NCI-H2196 treated with DMSO at 0.1 percent for 48 hours (cell line): ENCODE measurements at regions not wholly inside any gene's neighbourhood (a gene's known extent, or its start where the extent isn't known, plus 50 kb on each side); places are given as distances from the start of the nearest gene placed in this dataset.

ENCODE experiments used
- DNase-seq: peaks from one replicate; lab custom pipeline; 2025; ENCODE audit not compliant: unreplicated experiment; lab: John Stamatoyannopoulos, UW

DNA sequence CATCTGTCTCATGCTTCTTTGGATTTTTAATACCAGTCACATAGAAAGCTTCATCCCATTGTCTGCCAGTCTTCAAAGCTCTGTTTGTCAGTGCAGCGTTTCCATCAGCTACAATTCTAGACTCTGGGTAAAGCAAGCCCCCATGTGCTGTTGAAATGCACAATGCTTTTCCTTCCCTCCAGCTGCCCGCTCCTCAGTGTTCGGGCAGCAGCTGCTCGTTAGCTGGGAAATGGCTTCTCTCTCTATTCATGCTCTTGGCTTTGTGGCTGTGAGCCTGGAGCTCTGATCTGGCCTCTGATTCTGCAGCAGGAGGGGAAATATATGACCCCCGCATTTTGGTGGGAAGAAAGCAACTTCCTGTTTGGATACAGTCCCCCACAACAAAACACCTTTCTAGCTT lies 213.0 kb upstream of the CDYL start:
- DNase-seq, result no peak

GRCh38 chr6:4561773-4562400 lies 214.3 kb upstream of the CDYL start:
- DNase-seq, result no peak

- no peak for DNase-seq
Measured at GRCh38 chr6:4561078-4561435, 215.1 kb upstream of the CDYL start.

DNA sequence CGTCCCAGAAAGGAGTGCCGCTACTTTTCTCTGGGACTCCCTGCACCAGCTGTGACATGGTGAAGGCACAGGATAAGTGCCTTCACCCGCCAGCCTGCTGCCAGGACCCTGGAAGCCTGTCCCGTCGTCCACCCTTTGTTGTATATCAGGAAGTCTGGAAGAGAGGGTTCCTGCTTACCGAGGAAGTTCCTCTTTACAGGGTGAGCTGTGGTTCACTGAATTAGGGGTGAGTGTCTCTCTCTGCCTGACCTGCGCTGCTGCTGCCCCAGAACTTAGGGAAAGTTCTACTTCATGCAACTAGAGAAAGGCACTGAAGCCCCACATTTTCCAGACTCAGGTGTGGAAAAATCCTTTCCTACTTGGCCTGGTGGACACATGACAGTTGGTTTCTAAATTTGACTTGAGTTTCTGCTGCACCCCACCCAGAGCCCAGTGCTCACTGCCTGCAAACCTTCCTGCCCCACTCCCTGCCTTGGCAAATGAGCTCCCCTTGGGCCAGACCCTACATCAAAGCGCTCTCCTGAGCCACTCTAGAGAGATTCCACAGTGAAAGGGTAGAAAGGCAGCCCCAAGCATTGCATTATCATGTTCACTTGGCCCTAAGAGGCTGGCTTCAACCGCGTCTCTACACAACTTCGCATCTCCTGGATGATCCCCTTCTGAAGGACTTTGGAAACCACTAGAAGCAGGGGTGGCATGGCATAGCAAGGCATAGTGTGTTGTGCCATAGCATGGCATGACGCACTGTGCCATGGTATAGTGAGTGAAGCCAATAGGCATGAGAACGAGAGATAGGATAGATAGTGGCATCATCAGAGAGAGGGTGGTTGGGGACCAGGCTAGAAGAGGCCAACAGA lies 215.8 kb upstream of the CDYL start:
- no peak for DNase-seq

DNA sequence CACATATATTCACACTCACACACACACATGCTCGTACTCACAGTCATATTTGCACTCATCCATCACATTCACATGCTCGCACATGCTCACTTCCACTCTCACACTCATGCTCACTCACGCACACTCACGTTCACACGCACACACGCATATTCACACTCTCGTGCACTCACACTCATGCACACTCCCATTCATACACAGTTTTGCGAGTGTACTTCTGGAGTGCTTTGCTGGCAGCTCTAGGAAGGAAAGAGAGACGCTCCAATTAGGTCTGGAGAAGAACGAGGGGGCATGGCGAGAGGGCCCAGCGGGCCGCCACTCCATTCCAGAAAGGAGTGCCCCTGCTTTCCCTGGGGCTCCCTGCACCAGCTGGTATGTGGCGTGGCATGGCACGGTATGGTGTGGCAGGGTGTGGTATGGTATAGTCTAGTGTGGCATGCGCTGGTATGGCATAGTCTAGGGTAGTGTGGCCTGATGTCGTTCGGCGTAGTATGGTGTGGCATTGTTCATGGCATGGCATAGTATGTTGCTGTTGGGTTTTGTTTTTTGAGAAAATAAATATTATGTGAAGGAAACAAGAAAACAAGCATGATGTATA lies 216.8 kb upstream of the CDYL start:
- no peak for DNase-seq

GRCh38 chr6:4554645-4555044 lies 221.6 kb upstream of the CDYL start:
- no peak for DNase-seq

DNA sequence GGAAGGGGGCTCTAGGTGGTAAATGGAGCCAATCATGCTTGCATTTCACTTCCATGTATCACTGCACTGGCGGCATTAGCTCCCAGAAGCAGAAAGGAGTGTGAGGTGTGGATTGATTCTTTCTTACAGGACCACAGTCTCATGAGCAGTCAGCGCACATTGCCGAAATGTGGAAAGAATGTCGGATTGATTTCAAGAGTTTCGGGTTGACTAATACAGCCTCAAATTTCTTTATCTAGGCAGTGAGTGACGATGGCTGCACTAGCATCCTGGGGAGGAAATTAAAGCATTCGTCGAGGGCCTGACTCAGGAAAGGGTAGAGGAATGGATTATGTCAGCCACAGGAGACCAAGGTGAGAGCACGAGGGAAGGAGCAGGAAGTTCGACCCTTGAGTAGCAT lies 222.8 kb upstream of the CDYL start:
- no peak for DNase-seq

DNA sequence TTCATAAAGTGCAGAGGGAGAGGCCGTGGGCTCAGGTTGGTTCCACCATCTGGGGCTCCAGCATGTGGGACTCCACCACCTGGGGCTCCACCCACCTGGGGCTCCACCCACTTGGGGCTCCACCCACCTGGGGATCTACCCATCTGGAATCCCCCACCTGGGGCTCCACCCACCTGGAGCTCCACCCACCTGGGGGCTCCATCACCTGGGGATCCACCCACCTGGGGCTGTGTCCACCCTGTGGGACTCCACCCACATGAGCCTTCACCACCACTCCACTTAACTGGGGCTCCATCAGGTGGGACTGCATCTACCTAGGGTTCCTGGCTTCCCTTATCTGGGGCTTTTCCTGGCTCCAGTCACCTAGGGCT lies 226.0 kb upstream of the CDYL start:
- no peak for DNase-seq

DNA sequence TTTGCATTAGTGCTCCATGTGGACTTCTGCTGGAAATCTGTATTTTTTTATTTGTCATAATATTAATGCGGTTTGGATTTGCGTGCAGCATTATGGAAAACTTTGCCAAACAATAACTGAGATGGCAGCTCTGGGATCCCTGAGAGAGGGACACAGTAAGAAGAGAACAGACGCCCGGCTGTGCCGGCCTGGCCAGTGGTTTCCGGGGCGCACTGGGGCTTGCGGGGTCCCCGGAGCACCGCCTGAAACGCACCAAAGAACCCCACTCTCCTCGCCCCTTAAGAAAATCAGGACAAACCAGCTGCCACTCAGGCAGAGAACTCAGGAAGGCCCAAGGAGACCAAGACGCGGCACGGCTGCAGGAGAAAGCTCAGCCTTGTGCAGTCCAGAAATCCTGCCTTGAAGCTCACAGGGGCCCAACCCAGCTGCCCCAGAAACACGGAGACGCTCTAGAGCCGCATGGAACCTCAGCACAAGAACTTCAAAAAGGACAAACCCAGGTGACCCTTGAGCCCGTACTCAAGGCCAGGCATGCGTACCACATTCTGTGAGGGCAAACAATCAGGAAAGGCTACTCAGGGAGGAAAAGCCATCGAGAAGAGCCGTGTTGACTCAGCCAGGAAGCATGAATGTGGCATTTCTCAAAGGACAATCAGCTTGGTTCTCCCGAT lies 226.5 kb upstream of the CDYL start:
- no peak for DNase-seq

GRCh38 chr6:4545893-4546292 lies 230.3 kb upstream of the CDYL start:
- no peak for DNase-seq

DNA sequence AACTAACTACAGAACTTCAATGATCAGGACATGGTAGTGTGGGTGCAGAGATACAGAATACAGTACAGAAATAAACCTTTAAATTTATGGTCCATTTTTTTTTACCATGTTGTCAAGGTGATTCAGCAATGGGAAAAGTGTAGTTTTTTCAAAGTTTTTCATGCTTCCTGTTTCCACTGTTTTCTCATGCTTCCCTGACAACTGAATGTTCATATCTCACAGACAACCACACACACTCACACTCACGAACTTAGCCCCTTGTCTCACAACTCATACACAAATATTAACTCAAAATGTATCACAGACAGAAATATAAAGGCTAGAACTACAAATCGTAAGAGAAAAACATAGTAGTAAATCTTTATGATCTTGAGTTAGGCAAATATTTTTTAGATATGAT lies 232.6 kb upstream of the CDYL start:
- DNase-seq, result no peak

DNA sequence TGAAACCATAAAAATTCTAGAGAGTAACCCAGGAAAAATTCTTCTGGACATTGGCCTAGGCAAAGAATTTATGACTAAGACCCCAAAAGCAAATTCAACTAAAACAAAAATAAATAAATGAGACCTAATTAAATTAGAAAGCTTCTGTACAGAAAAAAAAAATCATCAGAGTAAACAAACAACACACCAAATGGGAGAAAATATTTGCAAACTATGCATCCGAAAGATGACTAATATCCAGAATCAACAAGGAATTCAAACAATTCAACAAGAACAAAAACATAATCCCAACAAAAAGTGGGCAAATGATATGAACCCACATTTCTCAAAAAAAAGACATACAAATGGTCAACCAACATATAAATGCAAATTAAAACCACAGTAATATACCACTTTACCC lies 242.6 kb upstream of the CDYL start:
- DNase-seq, result no peak

GRCh38 chr6:4531406-4531805 lies 244.8 kb upstream of the CDYL start:
- no peak for DNase-seq

DNA sequence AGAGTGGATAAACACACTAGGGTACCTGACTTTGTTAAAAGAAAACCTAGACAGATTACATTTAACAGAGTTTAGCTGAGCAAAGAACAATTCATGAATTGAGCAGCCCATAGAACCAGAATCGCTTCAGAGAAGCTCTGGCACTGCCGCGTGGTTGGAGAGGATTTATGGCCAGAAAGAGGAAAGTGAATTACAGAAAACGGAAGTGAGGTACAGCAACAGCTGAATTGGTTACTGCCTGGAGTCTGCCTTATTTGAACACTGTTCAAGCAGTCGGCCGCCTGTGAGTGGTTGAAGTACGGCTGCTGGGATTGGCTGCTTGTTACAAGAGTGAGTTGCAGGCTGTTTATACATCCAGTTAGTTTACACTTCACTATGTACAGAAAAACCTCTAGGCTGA lies 253.8 kb upstream of the CDYL start:
- no peak for DNase-seq

DNA sequence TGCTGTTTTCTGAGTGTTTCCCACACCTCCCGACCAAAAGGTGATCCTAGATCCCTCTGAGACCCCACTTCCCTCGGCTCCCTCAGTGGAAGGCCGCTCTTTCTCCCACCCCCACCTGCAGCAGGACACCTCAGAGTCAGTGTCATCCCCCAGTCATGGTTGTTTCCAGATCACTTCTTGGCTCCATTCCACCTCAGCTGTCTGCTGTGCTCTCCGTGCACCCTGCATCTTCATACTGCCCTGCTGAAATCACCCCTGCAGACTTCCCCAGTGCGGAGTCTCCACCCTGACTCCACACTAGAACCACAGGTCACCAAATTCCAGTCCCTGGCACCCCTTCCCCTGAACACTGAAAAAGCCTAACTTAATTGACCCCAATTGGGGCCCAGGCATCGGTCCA lies 255.1 kb upstream of the CDYL start:
- no peak for DNase-seq

GRCh38 chr6:4518506-4518905 lies 257.7 kb upstream of the CDYL start:
- no peak for DNase-seq

DNA sequence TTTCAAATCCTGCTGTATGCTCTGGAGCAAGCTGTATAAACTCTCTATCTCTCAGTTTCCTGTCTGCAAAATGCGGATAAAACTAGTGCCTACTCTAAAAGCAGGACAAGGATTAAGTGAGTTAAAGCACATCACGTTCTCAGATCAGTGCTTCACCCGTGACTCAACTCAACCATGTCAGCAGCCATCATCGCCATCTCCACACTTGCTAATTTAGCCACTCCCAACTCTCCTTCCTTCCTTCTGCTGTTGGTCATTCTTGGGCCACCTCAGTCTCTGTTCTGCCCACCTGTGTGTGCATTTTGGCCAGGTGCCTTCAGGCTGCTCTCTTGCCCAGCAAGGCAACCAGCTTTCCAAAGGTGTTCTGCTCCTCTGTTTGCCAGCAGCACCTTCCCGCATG lies 260.0 kb upstream of the CDYL start:
- no peak for DNase-seq

GRCh38 chr6:4513561-4513960 lies 262.6 kb upstream of the CDYL start:
- no peak for DNase-seq

GRCh38 chr6:4512051-4512471 lies 264.1 kb upstream of the CDYL start:
- no peak for DNase-seq

GRCh38 chr6:4511641-4512020 lies 264.6 kb upstream of the CDYL start:
- no peak for DNase-seq

GRCh38 chr6:4510906-4511640 lies 265.1 kb upstream of the CDYL start:
- DNase-seq, result no peak
